Naive thymus-derived CD4-positive, alpha-beta T cell (primary cell): ENCODE measurements at regions not wholly inside any gene's neighbourhood (a gene's known extent, or its start where the extent isn't known, plus 50 kb on each side); places are given as distances from the start of the nearest gene placed in this dataset.

ENCODE experiments used
- ATAC-seq: fragments of 150-1000 bp; cut with Tn5 transposase; 2 replicates; pipeline ENCODE4 v1.10.0; 2021; ENCODE audit warnings: mild to moderate bottlenecking, moderate library complexity
- CTCF ChIA-PET: fragments of 350-600 bp; sonication (Branson Sonifier 250); formaldehyde crosslinking; loops from one replicate; lab custom pipeline; 2021; ENCODE audit warnings: antibody characterized with exemption; lab: Charles Lee
- POLR2A ChIA-PET: fragments of 350-600 bp; sonication (Branson Sonifier 250); formaldehyde crosslinking; loops from one replicate; lab custom pipeline; 2021; ENCODE audit warnings: antibody characterized with exemption, inconsistent platforms; lab: Charles Lee
- DNase-seq, 9 donors: peaks; one replicate each; pipeline versions ENCODE4 v3.0.0 to v3.0.0-alpha.2; 2020 to 2022; ENCODE audit warnings: mixed read lengths in 1 of 9
- H3K27ac ChIP-seq: one replicate; pipeline ENCODE4 v1.7.0; 2013; ENCODE audit warnings: mild to moderate bottlenecking, low read depth, low read length, moderate library complexity
- H3K27me3 ChIP-seq, 2 donors: one replicate each; pipeline ENCODE4 v1.7.0; 2013; ENCODE audit warnings: low read length in 2 of 2, mild to moderate bottlenecking in 2 of 2, moderate library complexity in 2 of 2; ENCODE audit not compliant: control insufficient read depth in 2 of 2, insufficient read depth in 2 of 2
- H3K36me3 ChIP-seq, 3 experiments: 1 replicate in 2 of 3; 2 replicates in 1 of 3; pipeline ENCODE4 v1.7.0; 2013; ENCODE audit warnings: low read length in 3 of 3, mild to moderate bottlenecking in 3 of 3, moderate library complexity in 1 of 3; ENCODE audit not compliant: insufficient read depth in 3 of 3, control insufficient read depth in 2 of 3
- H3K4me1 ChIP-seq, 2 donors: one replicate each; pipeline ENCODE4 v1.7.0; 2013; ENCODE audit warnings: low read length in 2 of 2, mild to moderate bottlenecking in 2 of 2, moderate library complexity in 1 of 2; ENCODE audit not compliant: control insufficient read depth in 2 of 2, insufficient read depth in 2 of 2
- H3K4me3 ChIP-seq: 2 replicates; pipeline ENCODE4 v1.7.0; 2013; ENCODE audit warnings: mild to moderate bottlenecking, low read length
- H3K9me3 ChIP-seq, 3 experiments: 1 replicate in 2 of 3; 2 replicates in 1 of 3; pipeline ENCODE4 v1.7.0; 2013; ENCODE audit warnings: low read length in 3 of 3; ENCODE audit not compliant: control insufficient read depth in 2 of 3
- H3K27ac Mint-ChIP-seq, 9 donors: one replicate each; pipeline ENCODE4 v1.8.0; 2020 to 2022; ENCODE audit warnings: mixed read lengths in 9 of 9, mild to moderate bottlenecking in 8 of 9, moderate library complexity in 5 of 9, inconsistent platforms in 2 of 9
- H3K27me3 Mint-ChIP-seq, 5 donors: one replicate each; pipeline ENCODE4 v1.8.0; 2021 to 2022; ENCODE audit warnings: mixed read lengths in 5 of 5, mild to moderate bottlenecking in 1 of 5
- H3K36me3 Mint-ChIP-seq, 5 donors: one replicate each; pipeline ENCODE4 v1.8.0; 2020 to 2022; ENCODE audit warnings: mixed read lengths in 5 of 5, mild to moderate bottlenecking in 3 of 5, inconsistent platforms in 1 of 5
- H3K4me1 Mint-ChIP-seq, 7 donors: one replicate each; pipeline ENCODE4 v1.8.0; 2020 to 2022; ENCODE audit warnings: mixed read lengths in 7 of 7, mild to moderate bottlenecking in 3 of 7, inconsistent platforms in 1 of 7
- H3K4me3 Mint-ChIP-seq, 10 donors: one replicate each; pipeline ENCODE4 v1.8.0; 2020 to 2022; ENCODE audit warnings: mild to moderate bottlenecking in 10 of 10, mixed read lengths in 10 of 10, moderate library complexity in 6 of 10, inconsistent platforms in 2 of 10
- H3K9me3 Mint-ChIP-seq, 11 donors: one replicate each; pipeline ENCODE4 v1.8.0; 2020 to 2022; ENCODE audit warnings: mixed read lengths in 11 of 11, mild to moderate bottlenecking in 4 of 11, inconsistent platforms in 1 of 11, moderate library complexity in 1 of 11
- intact Hi-C, 2 donors: fragments of 100-400 bp; cut with micrococcal nuclease; formaldehyde crosslinking; loops; one replicate each; pipeline ENCODE4 v1.15.1; 2023

DNA sequence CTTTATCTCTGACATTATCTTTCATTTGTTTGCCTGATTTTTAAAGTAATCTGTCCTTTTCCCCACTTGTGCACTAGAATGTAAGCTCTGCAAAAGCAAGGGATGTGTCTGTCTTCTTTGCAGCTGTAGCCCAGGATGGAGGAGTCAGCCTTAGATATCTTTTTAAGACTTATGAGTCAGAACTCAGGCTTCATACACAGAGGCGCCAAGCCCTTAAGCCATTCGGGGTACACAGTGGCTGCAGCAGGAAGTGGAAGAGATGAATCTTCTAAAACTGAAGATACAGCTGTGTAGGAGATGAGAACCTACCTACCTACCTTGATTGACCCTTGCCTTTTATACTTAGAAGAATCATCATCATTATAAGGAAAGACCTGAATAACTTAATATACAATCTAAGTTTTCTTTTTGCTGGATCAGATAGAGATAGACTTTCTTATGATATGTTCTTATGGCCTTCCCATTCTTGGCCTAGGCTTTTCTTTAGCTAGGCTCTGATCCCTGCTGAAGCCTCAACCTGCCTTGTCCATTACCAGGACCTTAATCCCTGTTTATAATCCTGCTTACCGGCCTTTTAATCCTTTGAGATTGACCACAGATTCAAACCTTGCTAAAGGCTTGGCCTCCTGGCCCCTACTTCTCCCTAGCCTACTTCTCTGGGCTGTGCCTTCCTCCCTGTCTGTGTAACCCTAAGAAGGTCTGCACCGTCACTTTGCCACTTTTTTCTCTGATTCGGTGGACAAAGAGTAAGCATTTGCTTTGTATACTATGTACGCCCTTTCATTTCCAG, 304.5 kb downstream of the PRL start:
- intact Hi-C loops = no loop called here
- no peaks in the 10 kb centered on the region for H3K27me3 ChIP-seq
- H3K27ac ChIP-seq = no peak overlapping the region
- peak overlapping the region in 2 of 9 donors; percentile 4 to 10 for H3K27ac Mint-ChIP-seq
- peaks cover 0 to 19% (median 11%) of the 10 kb centered on the region in 7 donors for H3K4me1 Mint-ChIP-seq
- H3K27me3 Mint-ChIP-seq = peaks cover 0 to 20% (median 13%) of the 10 kb centered on the region in 5 donors
- no peaks in the 10 kb centered on the region for H3K9me3 Mint-ChIP-seq
- no peak for ATAC-seq
- no peaks in the 10 kb centered on the region for H3K36me3 Mint-ChIP-seq
- DNase-seq = no peak
- H3K4me3 Mint-ChIP-seq = peak overlapping the region in 1 of 10 donors; percentile 2
- no peaks in the 10 kb centered on the region for H3K9me3 ChIP-seq
- CTCF ChIA-PET = no interaction called here
- H3K36me3 ChIP-seq = no peaks in the 10 kb centered on the region
- POLR2A ChIA-PET = no interaction called here
- no peaks in the 10 kb centered on the region for H3K4me1 ChIP-seq
- H3K4me3 ChIP-seq = no peak overlapping the region

GRCh38 chr6:21993841-21994240, 303.0 kb downstream of the PRL start:
- H3K27me3 Mint-ChIP-seq = peaks cover 0 to 20% (median 16%) of the 10 kb centered on the region in 5 donors
- H3K9me3 ChIP-seq = no peaks in the 10 kb centered on the region
- H3K27me3 ChIP-seq = no peaks in the 10 kb centered on the region
- peaks cover 0 to 18% (median 4%) of the 10 kb centered on the region in 7 donors for H3K4me1 Mint-ChIP-seq
- CTCF ChIA-PET = no interaction called here
- intact Hi-C loops = no loop called here
- no peaks in the 10 kb centered on the region for H3K36me3 ChIP-seq
- H3K4me1 ChIP-seq = no peaks in the 10 kb centered on the region
- no peak overlapping the region for H3K27ac Mint-ChIP-seq
- H3K27ac ChIP-seq = no peak overlapping the region
- H3K36me3 Mint-ChIP-seq = no peaks in the 10 kb centered on the region
- ATAC-seq (no peak), DNase-seq (no peak)
- H3K4me3 ChIP-seq = no peak overlapping the region
- no peak overlapping the region for H3K4me3 Mint-ChIP-seq
- POLR2A ChIA-PET = no interaction called here
- no peaks in the 10 kb centered on the region for H3K9me3 Mint-ChIP-seq

DNA sequence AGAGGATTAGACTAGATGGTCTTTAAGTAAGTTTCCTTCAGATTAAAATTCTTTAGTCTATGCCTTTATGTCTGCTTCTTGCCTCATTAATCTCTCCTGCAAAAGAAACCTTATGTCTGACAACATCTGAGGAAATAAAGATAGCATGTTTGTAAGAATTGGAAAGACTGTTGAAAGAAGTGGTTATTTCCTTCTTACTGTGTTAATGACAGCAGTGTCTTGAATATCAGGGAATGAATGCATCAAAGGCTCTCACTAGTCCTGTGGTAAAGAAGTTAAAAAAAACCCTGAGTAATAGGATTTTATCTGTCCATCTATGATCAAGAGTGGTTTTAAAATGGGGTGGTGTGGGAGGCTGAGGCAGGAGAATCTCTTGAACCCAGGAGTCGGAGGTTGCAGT, 302.0 kb downstream of the PRL start:
- peak overlapping the region in 1 of 10 donors; percentile 8 for H3K4me3 Mint-ChIP-seq
- H3K36me3 Mint-ChIP-seq = no peaks in the 10 kb centered on the region
- H3K9me3 Mint-ChIP-seq = no peaks in the 10 kb centered on the region
- no peak overlapping the region for H3K4me3 ChIP-seq
- intact Hi-C loops = no loop called here
- peaks cover 0 to 19% (median 4%) of the 10 kb centered on the region in 7 donors for H3K4me1 Mint-ChIP-seq
- ATAC-seq (no peak), DNase-seq (no peak)
- no peaks in the 10 kb centered on the region for H3K4me1 ChIP-seq
- H3K9me3 ChIP-seq = no peaks in the 10 kb centered on the region
- ChIA-PET POLR2A (no interaction called here), CTCF (no interaction called here)
- H3K27me3 Mint-ChIP-seq = peaks cover 0 to 20% (median 16%) of the 10 kb centered on the region in 5 donors
- no peak overlapping the region for H3K27ac ChIP-seq
- H3K27ac Mint-ChIP-seq = no peak overlapping the region
- no peaks in the 10 kb centered on the region for H3K36me3 ChIP-seq
- H3K27me3 ChIP-seq = no peaks in the 10 kb centered on the region

DNA sequence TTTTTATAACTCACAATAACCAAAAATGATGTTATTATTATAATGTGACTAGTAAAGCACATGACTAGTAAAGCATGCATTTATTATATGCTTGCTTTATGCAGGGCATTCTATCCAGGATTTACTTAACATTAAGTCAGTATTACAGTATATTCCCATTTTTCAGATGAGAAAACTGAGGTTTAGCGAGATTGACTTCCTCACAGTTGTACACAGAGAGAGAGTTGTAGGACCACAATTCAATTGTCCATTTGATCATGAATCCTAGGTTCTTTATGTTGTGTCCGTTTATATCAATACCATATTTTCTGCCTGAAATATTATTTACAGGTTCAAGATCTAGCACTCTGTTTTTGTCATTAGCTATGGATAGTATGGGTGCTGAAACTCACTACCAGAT, 301.5 kb downstream of the PRL start:
- ChIA-PET POLR2A (no interaction called here), CTCF (no interaction called here)
- Histone ChIP-seq H3K27me3 (no peaks in the 10 kb centered on the region), H3K4me3 (no peak overlapping the region), H3K27ac (no peak overlapping the region), H3K36me3 (no peaks in the 10 kb centered on the region), H3K4me1 (no peaks in the 10 kb centered on the region), H3K9me3 (no peaks in the 10 kb centered on the region)
- H3K27ac Mint-ChIP-seq = no peak overlapping the region
- ATAC-seq (no peak), DNase-seq (no peak)
- peaks cover 3 to 20% (median 16%) of the 10 kb centered on the region in 5 donors for H3K27me3 Mint-ChIP-seq
- no peaks in the 10 kb centered on the region for H3K36me3 Mint-ChIP-seq
- H3K4me1 Mint-ChIP-seq = peaks cover 0 to 19% (median 4%) of the 10 kb centered on the region in 7 donors
- no peaks in the 10 kb centered on the region for H3K9me3 Mint-ChIP-seq
- no peak overlapping the region for H3K4me3 Mint-ChIP-seq
- intact Hi-C loops = no loop called here

- Histone ChIP-seq H3K36me3 (no peaks in the 10 kb centered on the region), H3K9me3 (no peaks in the 10 kb centered on the region), H3K27me3 (no peaks in the 10 kb centered on the region), H3K4me3 (no peak overlapping the region), H3K27ac (no peak overlapping the region), H3K4me1 (no peaks in the 10 kb centered on the region)
- peaks cover 3 to 18% (median 16%) of the 10 kb centered on the region in 5 donors for H3K27me3 Mint-ChIP-seq
- DNase-seq (no peak), ATAC-seq (no peak)
- no peak overlapping the region for H3K27ac Mint-ChIP-seq
- ChIA-PET POLR2A (no interaction called here), CTCF (interaction anchor here (0.6 kb wide), 1 partner anchor 11 kb away, joined by 3 read pairs; no protein-coding TSS in a partner anchor)
- H3K9me3 Mint-ChIP-seq = no peaks in the 10 kb centered on the region
- intact Hi-C loops = no loop called here
- H3K4me1 Mint-ChIP-seq = peaks cover 0 to 19% (median 4%) of the 10 kb centered on the region in 7 donors
- no peaks in the 10 kb centered on the region for H3K36me3 Mint-ChIP-seq
- H3K4me3 Mint-ChIP-seq = no peak overlapping the region
These were observed 300.3 kb downstream of the PRL start for GRCh38 chr6:21996425-21997118.

- POLR2A ChIA-PET = no interaction called here
- Mint-ChIP-seq H3K27ac (peak overlapping the region in 2 of 9 donors; percentile 15 to 47), H3K4me3 (no peak overlapping the region), H3K36me3 (no peaks in the 10 kb centered on the region), H3K27me3 (peaks cover 3 to 16% (median 16%) of the 10 kb centered on the region in 5 donors), H3K4me1 (peaks cover 0 to 16% (median 1%) of the 10 kb centered on the region in 7 donors), H3K9me3 (no peaks in the 10 kb centered on the region)
- H3K36me3 ChIP-seq = no peaks in the 10 kb centered on the region
- ATAC-seq (no peak), DNase-seq (no peak)
- intact Hi-C loops = no loop called here
- H3K4me1 ChIP-seq = no peaks in the 10 kb centered on the region
- no peak overlapping the region for H3K27ac ChIP-seq
- CTCF ChIA-PET = no interaction called here
- H3K9me3 ChIP-seq = no peaks in the 10 kb centered on the region
- H3K4me3 ChIP-seq = no peak overlapping the region
- no peaks in the 10 kb centered on the region for H3K27me3 ChIP-seq
These were observed 299.5 kb downstream of the PRL start for GRCh38 chr6:21997119-21998037.
